CD4-positive, alpha-beta memory T cell (primary cell): ENCODE measurements at regions not wholly inside any gene's neighbourhood (a gene's known extent, or its start where the extent isn't known, plus 50 kb on each side); places are given as distances from the start of the nearest gene placed in this dataset.

ENCODE experiments used
- CTCF ChIA-PET: fragments of 350-600 bp; sonication (Branson Sonifier 250); formaldehyde crosslinking; loops from one replicate; lab custom pipeline; 2021; ENCODE audit warnings: inconsistent platforms; ENCODE audit not compliant: partially characterized antibody; lab: Charles Lee
- POLR2A ChIA-PET: fragments of 350-600 bp; sonication (Branson Sonifier 250); formaldehyde crosslinking; loops from one replicate; lab custom pipeline; 2021; ENCODE audit not compliant: partially characterized antibody; lab: Charles Lee
- DNase-seq, 5 donors: peaks; one replicate each; pipeline versions ENCODE4 v3.0.0 to v3.0.0-alpha.2; 2020 to 2022; ENCODE audit warnings: mixed read lengths in 1 of 5
- H3K27ac ChIP-seq: one replicate; pipeline ENCODE4 v1.7.0; 2013; ENCODE audit warnings: low read depth, low read length
- H3K27me3 ChIP-seq: 2 replicates; pipeline ENCODE4 v1.7.0; 2013; ENCODE audit warnings: mild to moderate bottlenecking, low read length, moderate library complexity; ENCODE audit not compliant: insufficient read depth
- H3K36me3 ChIP-seq: 2 replicates; pipeline ENCODE4 v1.7.0; 2013; ENCODE audit warnings: mild to moderate bottlenecking, low read length, moderate library complexity; ENCODE audit not compliant: insufficient read depth
- H3K4me1 ChIP-seq: 2 replicates; pipeline ENCODE4 v1.7.0; 2013; ENCODE audit warnings: mild to moderate bottlenecking, low read length, moderate library complexity; ENCODE audit not compliant: insufficient read depth
- H3K4me3 ChIP-seq, 2 donors: one replicate each; pipeline ENCODE4 v1.7.0; 2013; ENCODE audit warnings: low read length in 2 of 2, mild to moderate bottlenecking in 1 of 2
- H3K9me3 ChIP-seq, 2 donors: one replicate each; pipeline ENCODE4 v1.7.0; 2013; ENCODE audit warnings: low read length in 2 of 2, control low read depth in 1 of 2; ENCODE audit not compliant: control insufficient read depth in 1 of 2
- H3K27ac Mint-ChIP-seq, 7 donors: one replicate each; pipeline ENCODE4 v1.8.0; 2020 to 2021; ENCODE audit warnings: mixed read lengths in 7 of 7, mild to moderate bottlenecking in 6 of 7, inconsistent platforms in 3 of 7, moderate library complexity in 3 of 7
- H3K27me3 Mint-ChIP-seq, 2 donors: one replicate each; pipeline ENCODE4 v1.8.0; 2020 to 2021; ENCODE audit warnings: mixed read lengths in 2 of 2
- H3K36me3 Mint-ChIP-seq, 2 donors: one replicate each; pipeline ENCODE4 v1.8.0; 2020 to 2021; ENCODE audit warnings: mixed read lengths in 2 of 2, inconsistent platforms in 1 of 2, mild to moderate bottlenecking in 1 of 2
- H3K4me1 Mint-ChIP-seq, 4 donors: one replicate each; pipeline ENCODE4 v1.8.0; 2020 to 2021; ENCODE audit warnings: mixed read lengths in 4 of 4, mild to moderate bottlenecking in 1 of 4
- H3K4me3 Mint-ChIP-seq, 8 donors: one replicate each; pipeline ENCODE4 v1.8.0; 2020 to 2021; ENCODE audit warnings: mixed read lengths in 8 of 8, mild to moderate bottlenecking in 7 of 8, moderate library complexity in 6 of 8, inconsistent platforms in 3 of 8
- H3K9me3 Mint-ChIP-seq, 8 donors: one replicate each; pipeline ENCODE4 v1.8.0; 2020 to 2021; ENCODE audit warnings: mixed read lengths in 8 of 8, mild to moderate bottlenecking in 5 of 8, inconsistent platforms in 3 of 8, moderate library complexity in 1 of 8
- intact Hi-C: fragments of 100-400 bp; cut with micrococcal nuclease; formaldehyde crosslinking; loops from one replicate; pipeline ENCODE4 v1.15.1; 2023

DNA sequence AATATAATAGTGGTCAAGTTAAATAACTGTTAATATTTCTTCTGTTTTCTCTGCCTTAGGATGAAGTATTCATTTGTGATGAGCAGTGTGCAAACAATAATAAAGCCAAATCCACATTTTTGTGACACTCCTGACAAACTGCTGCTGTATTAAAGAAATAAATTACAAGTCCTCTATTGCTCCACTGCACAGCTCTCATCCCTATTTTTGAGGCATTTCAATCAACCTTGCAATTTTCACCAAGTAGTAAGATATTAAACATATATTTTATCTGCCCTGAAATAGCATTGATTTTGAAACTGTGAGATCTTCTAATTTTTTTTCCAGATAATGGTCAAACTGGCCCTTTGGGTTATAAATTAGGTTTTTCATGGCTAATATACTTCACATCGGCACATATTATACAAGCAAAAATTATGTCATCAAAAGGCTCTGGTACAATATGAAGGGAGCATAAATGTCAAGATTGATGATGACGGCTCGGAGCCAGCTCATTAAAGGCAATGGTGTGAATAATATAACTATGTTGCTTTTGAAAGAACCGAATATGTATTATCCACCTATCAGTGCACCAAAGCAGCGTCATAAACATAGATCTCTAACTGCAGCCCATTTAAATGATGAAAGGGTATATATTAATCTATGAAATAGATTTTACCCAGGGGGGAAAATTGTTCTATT, 764.9 kb downstream of the DNAH5 start:
- Mint-ChIP-seq H3K4me1 (no peaks in the 10 kb centered on the region), H3K4me3 (no peak overlapping the region), H3K27ac (no peak overlapping the region), H3K27me3 (no peaks in the 10 kb centered on the region), H3K9me3 (peaks cover 0 to 13% (median 4%) of the 10 kb centered on the region in 8 donors), H3K36me3 (no peaks in the 10 kb centered on the region)
- Histone ChIP-seq H3K27me3 (no peaks in the 10 kb centered on the region), H3K27ac (no peak overlapping the region), H3K4me1 (no peaks in the 10 kb centered on the region), H3K9me3 (no peaks in the 10 kb centered on the region), H3K36me3 (no peaks in the 10 kb centered on the region), H3K4me3 (no peak overlapping the region)
- no peak for DNase-seq
- POLR2A ChIA-PET: no interaction called here
- CTCF ChIA-PET: no interaction called here
- intact Hi-C loops: no loop called here

GRCh38 chr5:13143630-13144029, 800.9 kb downstream of the DNAH5 start:
- H3K27ac ChIP-seq: no peak overlapping the region
- no peaks in the 10 kb centered on the region for H3K9me3 ChIP-seq
- Mint-ChIP-seq H3K9me3 (peaks cover 1 to 24% (median 9%) of the 10 kb centered on the region in 8 donors), H3K27me3 (no peaks in the 10 kb centered on the region), H3K4me1 (no peaks in the 10 kb centered on the region), H3K4me3 (no peak overlapping the region), H3K36me3 (no peaks in the 10 kb centered on the region), H3K27ac (no peak overlapping the region)
- intact Hi-C loops: no loop called here
- H3K36me3 ChIP-seq: no peaks in the 10 kb centered on the region
- ChIA-PET CTCF (no interaction called here), POLR2A (no interaction called here)
- no peak for DNase-seq
- no peaks in the 10 kb centered on the region for H3K4me1 ChIP-seq
- no peaks in the 10 kb centered on the region for H3K27me3 ChIP-seq
- H3K4me3 ChIP-seq: no peak overlapping the region

- H3K27me3 Mint-ChIP-seq: no peaks in the 10 kb centered on the region
- no peaks in the 10 kb centered on the region for H3K36me3 Mint-ChIP-seq
- H3K27ac ChIP-seq: no peak overlapping the region
- ChIA-PET CTCF (no interaction called here), POLR2A (no interaction called here)
- intact Hi-C loops: no loop called here
- H3K4me3 ChIP-seq: no peak overlapping the region
- H3K27ac Mint-ChIP-seq: no peak overlapping the region
- peaks cover 1 to 25% (median 10%) of the 10 kb centered on the region in 8 donors for H3K9me3 Mint-ChIP-seq
- H3K27me3 ChIP-seq: no peaks in the 10 kb centered on the region
- no peak overlapping the region for H3K4me3 Mint-ChIP-seq
- no peak for DNase-seq
- no peaks in the 10 kb centered on the region for H3K4me1 ChIP-seq
- no peaks in the 10 kb centered on the region for H3K36me3 ChIP-seq
- H3K4me1 Mint-ChIP-seq: no peaks in the 10 kb centered on the region
- no peaks in the 10 kb centered on the region for H3K9me3 ChIP-seq
Measured at GRCh38 chr5:13143214-13143613, 801.3 kb downstream of the DNAH5 start.

- Mint-ChIP-seq H3K27me3 (no peaks in the 10 kb centered on the region), H3K27ac (no peak overlapping the region), H3K36me3 (no peaks in the 10 kb centered on the region), H3K9me3 (peaks cover 0 to 24% (median 13%) of the 10 kb centered on the region in 8 donors), H3K4me3 (no peak overlapping the region), H3K4me1 (peaks cover 0 to 3% (median 0%) of the 10 kb centered on the region in 4 donors)
- DNase-seq: no peak
- Histone ChIP-seq H3K27me3 (no peaks in the 10 kb centered on the region), H3K9me3 (no peaks in the 10 kb centered on the region), H3K4me1 (no peaks in the 10 kb centered on the region), H3K36me3 (no peaks in the 10 kb centered on the region), H3K27ac (no peak overlapping the region), H3K4me3 (no peak overlapping the region)
- ChIA-PET CTCF (no interaction called here), POLR2A (no interaction called here)
- intact Hi-C loops: no loop called here
Measured at GRCh38 chr5:13133951-13134350, 810.5 kb downstream of the DNAH5 start.

DNA sequence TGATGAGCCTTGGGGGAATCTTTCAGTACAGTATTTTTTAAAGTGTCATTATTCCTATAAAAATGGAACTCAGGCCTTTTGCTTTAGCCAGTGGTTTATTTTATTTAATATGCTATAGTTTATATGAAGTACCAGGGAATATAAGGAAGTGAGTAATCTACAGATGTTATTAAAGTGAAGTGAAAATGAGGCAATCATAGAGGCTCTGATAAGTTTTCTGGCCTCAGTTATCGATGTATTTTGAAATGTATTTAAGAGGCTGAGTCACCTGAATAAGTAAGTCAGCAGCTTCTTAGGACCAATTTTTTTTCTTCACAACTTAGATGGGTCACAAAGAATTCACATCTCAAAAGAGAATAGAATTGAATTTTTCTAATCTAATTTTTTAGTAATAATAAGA, 829.0 kb downstream of the DNAH5 start:
- H3K27ac ChIP-seq: no peak overlapping the region

DNA sequence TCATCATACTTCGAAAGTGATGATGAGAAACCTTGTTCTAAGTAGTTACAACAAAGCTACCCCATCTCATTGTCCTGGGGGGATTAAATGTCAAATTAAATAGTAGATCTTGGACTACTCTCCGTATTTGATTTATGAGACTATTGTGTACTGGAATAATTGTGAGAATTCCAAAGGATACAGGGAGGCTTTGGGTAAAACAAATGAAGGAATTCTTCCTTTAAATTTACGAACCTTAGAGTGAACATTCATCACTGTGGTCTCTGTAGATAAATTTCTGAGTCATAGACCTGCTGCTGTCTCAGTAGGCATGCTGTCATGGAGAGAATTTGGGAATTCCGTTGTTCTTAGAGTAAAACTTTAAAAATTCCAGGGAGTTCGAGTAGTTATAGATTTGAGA, 836.2 kb downstream of the DNAH5 start:
- Histone ChIP-seq H3K4me3 (no peak overlapping the region), H3K9me3 (no peaks in the 10 kb centered on the region), H3K27me3 (no peaks in the 10 kb centered on the region), H3K27ac (no peak overlapping the region), H3K36me3 (no peaks in the 10 kb centered on the region), H3K4me1 (no peaks in the 10 kb centered on the region)
- intact Hi-C loops: no loop called here
- Mint-ChIP-seq H3K4me3 (no peak overlapping the region), H3K36me3 (no peaks in the 10 kb centered on the region), H3K27ac (no peak overlapping the region), H3K4me1 (no peaks in the 10 kb centered on the region), H3K27me3 (no peaks in the 10 kb centered on the region), H3K9me3 (peaks cover 3 to 15% (median 7%) of the 10 kb centered on the region in 8 donors)
- POLR2A ChIA-PET: no interaction called here
- CTCF ChIA-PET: no interaction called here
- DNase-seq: no peak

More for the DNA sequence above, 829.0 kb downstream of the DNAH5 start:
- ChIA-PET POLR2A (no interaction called here), CTCF (no interaction called here)
- H3K27me3 ChIP-seq: no peaks in the 10 kb centered on the region
- Mint-ChIP-seq H3K27ac (no peak overlapping the region), H3K9me3 (peaks cover 3 to 17% (median 10%) of the 10 kb centered on the region in 8 donors), H3K4me3 (no peak overlapping the region), H3K36me3 (no peaks in the 10 kb centered on the region), H3K4me1 (no peaks in the 10 kb centered on the region), H3K27me3 (no peaks in the 10 kb centered on the region)
- intact Hi-C loops: no loop called here
- DNase-seq: no peak
- H3K36me3 ChIP-seq: no peaks in the 10 kb centered on the region
- no peaks in the 10 kb centered on the region for H3K4me1 ChIP-seq
- H3K9me3 ChIP-seq: no peaks in the 10 kb centered on the region
- no peak overlapping the region for H3K4me3 ChIP-seq

GRCh38 chr5:13107537-13107936, 837.0 kb downstream of the DNAH5 start:
- H3K9me3 Mint-ChIP-seq: peaks cover 3 to 14% (median 7%) of the 10 kb centered on the region in 8 donors
- ChIA-PET POLR2A (no interaction called here), CTCF (no interaction called here)
- no peaks in the 10 kb centered on the region for H3K27me3 Mint-ChIP-seq
- H3K4me3 Mint-ChIP-seq: no peak overlapping the region
- no peak overlapping the region for H3K27ac ChIP-seq
- no peaks in the 10 kb centered on the region for H3K36me3 Mint-ChIP-seq
- H3K9me3 ChIP-seq: no peaks in the 10 kb centered on the region
- H3K27me3 ChIP-seq: no peaks in the 10 kb centered on the region
- H3K4me1 Mint-ChIP-seq: no peaks in the 10 kb centered on the region
- H3K4me3 ChIP-seq: no peak overlapping the region
- DNase-seq: no peak
- no peaks in the 10 kb centered on the region for H3K4me1 ChIP-seq
- intact Hi-C loops: no loop called here
- no peak overlapping the region for H3K27ac Mint-ChIP-seq
- H3K36me3 ChIP-seq: no peaks in the 10 kb centered on the region
